HG03280 (cell line): ENCODE measurements at regions not wholly inside any gene's neighbourhood (a gene's known extent, or its start where the extent isn't known, plus 50 kb on each side); places are given as distances from the start of the nearest gene placed in this dataset.
"Not testable (repeated sequence)": the region's sequence is repeated elsewhere in the genome, so short reads cannot be mapped to it uniquely, and the experiment has no call there.

Experiments used
- ATAC-seq: cut with Tn5 transposase; IDR thresholded peaks from one replicate; pipeline ENCODE4 v1.9.1; 2021; ENCODE audit warnings: mild to moderate bottlenecking, moderate library complexity; ENCODE audit not compliant: unreplicated experiment

GRCh38 chr13:65615506-65615905 lies 1614.6 kb downstream of the PCDH9 start:
- ATAC-seq: no peak

- no peak for ATAC-seq
Observed at GRCh38 chr13:65613004-65613403, 1617.1 kb downstream of the PCDH9 start.

DNA sequence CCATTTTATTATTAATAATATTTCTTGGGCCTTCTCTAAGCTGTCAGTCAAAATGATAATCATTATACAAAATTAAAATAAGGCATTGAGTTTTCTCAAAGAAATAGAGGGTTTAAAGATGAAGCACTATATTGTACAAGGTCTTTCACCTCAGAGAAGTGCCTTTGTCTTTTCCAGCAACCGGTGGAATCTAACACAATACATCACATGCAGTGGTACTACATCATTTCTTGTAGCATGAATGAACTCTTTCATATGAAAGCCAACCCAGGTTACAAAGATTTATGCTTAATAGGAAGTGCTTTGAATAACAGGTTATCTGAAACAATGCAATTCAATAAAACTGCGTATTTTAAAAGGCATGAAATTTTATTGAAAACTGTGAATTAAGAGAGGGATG lies 1620.8 kb downstream of the PCDH9 start:
- ATAC-seq: no peak

DNA sequence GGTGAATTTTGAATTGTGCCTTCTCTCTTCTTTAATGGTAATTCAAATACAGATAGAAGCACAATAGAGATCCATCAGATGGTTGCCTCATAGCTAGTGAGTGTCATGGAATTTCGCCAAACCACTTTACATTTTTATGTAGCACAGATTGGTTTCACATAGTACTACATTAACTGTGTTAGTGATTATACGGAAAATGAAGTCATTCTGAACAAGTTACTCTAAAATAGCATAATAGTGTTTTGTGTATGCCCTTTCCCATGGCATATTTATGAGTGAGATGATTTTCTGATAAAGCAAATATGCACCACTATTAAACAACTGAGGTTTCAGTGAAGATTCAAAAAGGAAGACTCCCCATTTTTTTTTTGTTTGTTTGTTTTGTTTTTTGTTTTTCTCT lies 1623.5 kb downstream of the PCDH9 start:
- no peak for ATAC-seq

DNA sequence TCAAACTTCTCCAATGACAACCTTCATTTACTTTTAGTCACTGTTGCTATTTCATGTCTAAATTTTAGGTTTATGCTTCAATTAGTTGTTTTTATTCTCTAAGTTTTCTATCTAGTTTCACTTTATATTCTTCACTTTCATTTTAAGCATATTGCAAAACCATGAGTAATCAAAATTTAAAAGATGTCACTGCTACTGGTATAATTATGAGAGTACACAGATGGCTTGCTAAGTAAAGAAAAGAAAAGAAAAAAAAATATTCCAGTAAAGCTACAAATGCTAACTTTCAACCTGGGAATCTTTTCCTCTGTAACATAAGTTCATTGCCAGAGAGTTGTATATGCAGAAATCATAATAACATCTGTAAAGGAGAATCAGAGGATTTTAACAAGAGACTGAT lies 1624.7 kb downstream of the PCDH9 start:
- ATAC-seq: no peak

DNA sequence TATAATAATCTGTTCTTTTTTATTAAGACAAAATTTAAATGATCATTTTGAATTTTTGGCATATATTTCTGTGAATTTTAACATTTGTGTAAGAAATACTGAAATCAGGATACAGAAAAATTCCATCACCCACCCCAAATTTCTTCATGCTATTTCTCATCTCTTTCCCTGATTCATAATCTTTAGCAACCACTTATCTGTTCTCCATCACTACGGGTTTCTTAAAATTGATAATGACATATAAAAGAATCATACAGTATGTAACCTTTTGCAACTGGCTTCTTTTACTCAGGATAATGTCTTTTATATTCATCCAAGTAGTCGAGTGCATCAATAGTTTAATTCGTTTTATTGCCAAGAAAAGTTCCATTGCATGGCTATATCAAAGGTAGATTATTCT lies 1627.0 kb downstream of the PCDH9 start:
- ATAC-seq: no peak

DNA sequence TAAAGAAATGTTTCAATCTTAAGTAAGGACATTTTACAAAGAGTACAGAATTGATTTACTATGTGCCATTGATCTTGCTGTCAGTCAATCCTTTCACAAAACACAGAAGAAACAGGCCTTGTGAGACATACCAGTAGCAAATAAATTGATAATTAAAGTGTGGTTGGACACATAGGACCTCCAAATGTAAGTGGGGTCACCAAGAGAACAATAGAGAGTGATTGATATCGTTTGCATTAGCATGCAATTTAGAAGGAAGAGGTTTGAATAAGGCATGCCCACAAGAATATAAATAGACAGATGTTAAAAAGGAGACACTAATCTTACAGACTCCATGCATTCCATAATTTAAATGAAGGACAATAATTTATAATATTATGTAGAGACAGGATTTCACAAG lies 1628.3 kb downstream of the PCDH9 start:
- ATAC-seq: no peak

- no peak for ATAC-seq
Observed at GRCh38 chr13:65600702-65601101, 1629.4 kb downstream of the PCDH9 start.

- no peak for ATAC-seq
Observed at GRCh38 chr13:65597839-65598818, 1632.0 kb downstream of the PCDH9 start.

GRCh38 chr13:65595916-65596315 lies 1634.2 kb downstream of the PCDH9 start:
- no peak for ATAC-seq

DNA sequence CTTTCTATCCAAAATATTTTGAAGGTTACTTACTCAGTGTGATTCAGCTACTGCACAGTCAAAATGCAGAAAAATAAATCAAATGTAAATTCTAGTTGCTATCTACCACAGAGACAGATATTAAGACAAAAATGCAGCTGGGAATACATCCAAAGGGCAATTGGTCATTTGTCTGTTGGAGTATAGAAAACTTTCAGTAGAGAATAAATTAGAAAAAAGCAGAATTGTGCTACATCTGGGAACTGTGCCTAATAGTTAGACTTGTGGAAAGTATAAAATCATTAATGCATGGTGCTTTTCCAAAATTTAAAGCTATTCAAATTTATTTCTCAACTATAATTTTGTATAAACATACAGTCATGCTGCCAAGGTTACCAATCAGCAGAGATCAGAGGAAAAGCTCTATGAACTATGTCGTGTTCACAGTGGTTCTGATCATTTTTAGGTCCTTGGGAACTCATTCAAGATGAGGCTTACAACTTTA lies 1635.8 kb downstream of the PCDH9 start:
- no peak for ATAC-seq

DNA sequence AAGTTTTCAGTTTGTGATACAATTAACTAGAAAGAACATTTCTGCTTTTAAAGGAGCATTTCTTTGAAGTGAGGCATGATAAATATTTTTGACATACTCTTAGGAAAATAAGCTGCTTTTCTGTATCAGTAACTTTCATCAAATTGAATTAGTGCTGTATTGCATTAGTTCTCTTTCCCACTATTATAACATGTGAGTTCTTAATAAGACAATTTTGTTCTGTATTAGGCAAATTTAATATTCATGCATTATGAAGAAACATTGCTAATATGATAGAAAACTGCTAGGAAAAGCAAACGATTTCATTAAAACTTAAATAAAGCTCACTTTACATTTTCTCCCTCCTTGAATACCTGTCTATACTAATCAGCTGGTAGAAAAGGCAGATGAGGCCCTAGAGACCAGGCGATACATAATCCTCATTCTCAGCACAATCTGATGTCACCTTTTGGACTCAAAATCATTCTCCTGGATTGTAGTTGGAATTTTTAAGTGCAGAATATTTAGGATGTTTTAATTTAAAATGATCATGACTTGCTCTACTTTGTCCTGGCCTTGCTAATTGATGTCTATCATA lies 1636.8 kb downstream of the PCDH9 start:
- ATAC-seq: no peak

- no peak for ATAC-seq
Observed at GRCh38 chr13:65592731-65593130, 1637.4 kb downstream of the PCDH9 start.

DNA sequence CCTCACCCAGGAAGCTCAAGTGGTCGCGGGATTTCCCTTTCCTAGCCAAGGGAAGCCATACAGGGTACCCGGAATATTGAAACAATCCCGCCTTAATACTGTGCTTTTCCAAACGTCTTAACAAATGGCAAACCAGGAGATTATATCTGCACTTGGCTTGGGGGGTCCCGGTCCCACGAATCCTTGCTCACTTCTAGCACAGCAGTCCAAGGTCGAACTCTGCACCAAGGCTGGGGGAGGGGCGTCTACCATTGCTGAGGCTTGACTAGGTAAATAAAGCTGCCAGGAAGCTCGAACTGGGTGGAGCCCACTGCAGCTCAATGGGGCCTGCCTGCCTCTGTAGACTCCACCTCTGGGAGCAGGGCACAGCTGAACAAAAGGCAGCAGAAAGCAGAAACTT lies 1644.8 kb downstream of the PCDH9 start:
- no peak for ATAC-seq

DNA sequence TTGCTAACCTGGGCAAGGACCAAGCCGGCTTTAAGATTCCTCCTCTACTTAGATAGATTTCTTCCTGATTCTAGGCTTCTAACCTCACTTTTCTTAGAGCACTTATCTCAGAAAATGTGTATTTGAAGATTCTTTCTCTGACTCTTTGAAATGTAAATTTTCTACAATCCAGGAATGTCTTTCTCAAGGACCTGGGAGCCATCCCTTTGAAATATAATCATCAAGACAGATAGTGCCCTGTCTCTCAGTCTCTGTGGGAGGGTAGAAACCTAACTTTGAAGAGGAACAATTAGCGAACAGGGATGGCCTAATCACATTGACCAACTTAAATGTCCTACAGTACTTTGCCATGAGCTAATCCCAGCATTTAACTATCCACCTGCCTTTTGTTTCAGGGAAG lies 1646.0 kb downstream of the PCDH9 start:
- no peak for ATAC-seq

GRCh38 chr13:65582160-65582559 lies 1648.0 kb downstream of the PCDH9 start:
- no peak for ATAC-seq

- ATAC-seq: not testable (repeated sequence)
Observed at GRCh38 chr13:65564561-65564960, 1665.6 kb downstream of the PCDH9 start.

- no peak for ATAC-seq
Observed at GRCh38 chr13:65562305-65562704, 1667.8 kb downstream of the PCDH9 start.

GRCh38 chr13:65560936-65561335 lies 1669.2 kb downstream of the PCDH9 start:
- no peak for ATAC-seq

DNA sequence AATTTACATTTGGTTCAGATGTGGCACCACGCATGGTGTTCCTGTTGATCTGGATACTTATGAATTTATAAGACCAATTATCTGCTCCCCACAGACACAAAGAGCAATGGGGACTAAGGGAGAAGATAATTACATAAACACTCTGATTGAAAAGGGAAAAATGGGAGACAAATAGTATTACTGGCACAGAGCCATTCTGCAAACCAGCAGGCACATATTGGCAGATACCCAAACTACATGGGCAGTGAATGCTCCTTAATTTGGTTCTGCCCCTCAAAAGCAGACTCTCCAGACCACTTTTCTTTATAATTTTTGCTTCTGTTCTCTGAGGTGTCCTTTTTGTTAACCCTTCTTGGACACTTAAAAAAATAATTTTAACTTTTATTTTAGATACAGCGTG lies 1674.2 kb downstream of the PCDH9 start:
- no peak for ATAC-seq

DNA sequence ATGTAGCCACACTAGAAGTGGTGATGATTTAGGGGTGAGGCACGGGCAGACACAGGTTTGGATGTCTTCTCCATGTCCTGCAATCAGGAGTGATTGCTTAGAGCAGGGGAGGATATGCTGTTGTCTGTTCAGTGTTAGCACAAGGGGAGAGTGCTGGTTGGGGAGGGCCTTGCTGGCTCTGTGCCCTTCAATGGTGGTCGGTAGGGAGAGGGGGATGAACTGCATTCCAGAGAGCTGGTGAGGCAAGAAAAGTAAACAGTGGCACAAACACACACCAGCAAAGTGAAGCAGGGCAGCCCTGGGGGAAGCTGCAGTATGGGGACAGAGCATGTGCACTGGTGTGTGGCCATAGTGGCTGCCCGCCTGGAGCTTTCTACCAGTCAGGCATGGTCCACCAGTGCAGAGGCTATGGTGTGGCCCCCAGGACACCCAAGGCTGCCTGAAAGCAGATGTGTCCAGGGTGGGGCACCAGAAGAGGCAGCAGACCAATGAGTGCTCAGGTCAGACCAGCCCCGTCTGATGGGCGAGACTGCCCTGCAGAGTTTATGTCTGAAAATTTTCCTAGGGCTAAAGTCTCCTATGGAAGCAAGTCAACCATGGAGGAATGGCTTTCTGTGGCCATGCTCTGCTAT lies 1676.9 kb downstream of the PCDH9 start:
- ATAC-seq: no peak

DNA sequence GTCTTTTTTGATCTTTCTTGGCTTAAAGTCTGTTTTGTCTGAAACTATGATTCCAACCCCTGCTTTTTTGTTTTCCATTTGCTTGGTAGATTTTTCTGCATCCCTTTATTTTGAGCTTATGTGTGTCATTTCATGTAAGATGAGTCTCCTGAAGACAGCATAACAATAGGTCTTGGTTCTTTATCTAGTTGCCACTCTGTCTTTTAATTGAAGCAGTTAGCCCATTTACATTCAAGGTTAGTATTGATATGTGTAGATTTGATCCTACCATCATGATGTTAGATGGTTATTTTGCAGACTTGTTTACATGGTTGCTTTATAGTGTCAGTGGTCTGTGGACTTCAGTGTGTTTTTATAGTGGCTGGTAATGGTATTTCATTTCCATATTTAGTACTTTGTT lies 1678.9 kb downstream of the PCDH9 start:
- no peak for ATAC-seq
